ENCODE measurements at regions not wholly inside any gene's neighbourhood (a gene's known extent, or its start where the extent isn't known, plus 50 kb on each side); places are given as distances from the start of the nearest gene placed in this dataset.

GRCh38 chr11:128209138-128209435 lies 378.3 kb downstream of the ETS1 start:
- Histone ChIP-seq H4K20me1 (ENCODE audit: insufficient read depth, low read depth, low read length) (no peaks in the 10 kb centered on the region), H3K9ac (ENCODE audit: low read length) (no peak overlapping the region), H3K79me2 (ENCODE audit: low read length) (no peaks in the 10 kb centered on the region), H2AFZ (ENCODE audit: low read length) (no peak overlapping the region), H3K9me3 (ENCODE audit: low read length) (no peaks in the 10 kb centered on the region), H3K36me3 (ENCODE audit: insufficient read depth, low read length) (no peaks in the 10 kb centered on the region), H3K4me3 (ENCODE audit: low read length) (no peak overlapping the region), H3K9me2 (replicated peaks; ENCODE audit: insufficient read depth, low read length) (no peaks in the 10 kb centered on the region), H3K4me1 (ENCODE audit: low read length) (no peaks in the 10 kb centered on the region), H3K27me3 (ENCODE audit: low read length) (no peaks in the 10 kb centered on the region), H3K4me2 (ENCODE audit: low read depth, low read length, poor library complexity, severe bottlenecking) (no peak overlapping the region), H3K27ac (ENCODE audit: low read length) (no peak overlapping the region)
- DNase-seq = no peak

DNA sequence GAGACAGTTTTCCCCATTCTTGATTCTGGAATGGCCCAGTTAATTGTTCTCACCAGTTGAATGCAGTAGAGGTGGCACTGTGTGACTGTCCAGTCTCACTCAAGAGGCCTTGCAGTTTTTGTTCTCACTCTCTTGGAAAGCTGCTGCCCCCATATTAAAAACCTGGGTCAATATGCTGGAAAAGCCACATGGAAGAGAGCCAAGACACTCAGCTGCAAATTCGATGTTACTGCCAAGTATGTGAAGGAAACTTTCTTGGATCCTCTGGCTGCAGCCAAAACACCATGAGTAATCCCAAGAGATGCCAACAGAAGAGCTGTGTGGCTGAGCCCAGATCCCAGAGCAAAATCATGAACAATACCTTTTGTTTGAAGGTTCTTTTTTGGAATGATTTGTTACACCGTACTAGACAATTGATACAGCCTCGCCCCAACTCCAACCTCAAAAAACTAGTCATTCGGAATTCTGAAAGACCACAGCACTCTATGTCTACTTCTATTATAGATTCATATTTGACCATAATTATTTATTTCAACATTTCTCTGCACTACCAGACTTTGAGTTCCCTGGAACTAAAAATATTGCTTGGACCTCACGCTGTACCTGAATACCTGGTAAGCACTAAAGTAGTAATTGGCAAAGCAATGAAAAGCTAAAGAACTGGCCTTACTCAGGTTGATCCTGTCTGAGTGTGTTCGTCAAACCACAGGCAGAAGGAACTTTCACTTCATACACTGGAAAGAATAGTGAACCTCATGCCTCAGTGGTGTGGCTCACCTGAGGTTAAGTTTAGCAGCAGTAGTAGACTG lies 378.8 kb downstream of the ETS1 start:
- Histone ChIP-seq H3K9me2 (replicated peaks; ENCODE audit: insufficient read depth, low read length) (no peaks in the 10 kb centered on the region), H3K27me3 (ENCODE audit: low read length) (no peaks in the 10 kb centered on the region), H3K9me3 (ENCODE audit: low read length) (no peaks in the 10 kb centered on the region), H2AFZ (ENCODE audit: low read length) (no peak overlapping the region), H3K9ac (ENCODE audit: low read length) (no peak overlapping the region), H3K27ac (ENCODE audit: low read length) (no peak overlapping the region), H3K4me1 (ENCODE audit: low read length) (no peaks in the 10 kb centered on the region), H3K4me2 (ENCODE audit: low read depth, low read length, poor library complexity, severe bottlenecking) (no peak overlapping the region), H3K36me3 (ENCODE audit: insufficient read depth, low read length) (no peaks in the 10 kb centered on the region), H3K79me2 (ENCODE audit: low read length) (no peaks in the 10 kb centered on the region), H4K20me1 (ENCODE audit: insufficient read depth, low read depth, low read length) (no peaks in the 10 kb centered on the region), H3K4me3 (ENCODE audit: low read length) (no peak overlapping the region)
- DNase-seq = no peak

DNA sequence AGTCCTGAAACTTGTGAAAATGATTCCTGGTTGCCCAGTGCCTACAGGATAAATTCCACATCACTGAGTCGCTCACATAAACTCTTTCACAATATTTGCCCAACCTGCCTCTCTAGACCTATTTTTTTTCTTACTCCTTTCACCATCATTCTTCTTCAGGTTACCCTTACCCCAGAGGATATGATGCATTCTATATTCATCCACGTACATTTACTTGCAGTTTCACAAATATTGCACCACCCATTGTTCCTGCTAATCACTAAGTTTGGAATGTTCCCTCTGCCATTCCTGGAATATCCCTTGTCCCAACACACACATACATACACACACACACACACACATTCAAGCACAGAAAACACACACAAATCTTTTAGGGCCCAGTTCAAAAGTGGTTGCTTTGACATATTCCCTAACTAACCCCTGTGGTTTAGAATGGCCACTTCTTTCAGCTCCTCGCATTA lies 379.5 kb downstream of the ETS1 start:
- no peaks in the 10 kb centered on the region for H3K9me3 ChIP-seq (ENCODE audit: low read length)
- H3K9ac ChIP-seq (ENCODE audit: low read length) = no peak overlapping the region
- no peak overlapping the region for H3K4me2 ChIP-seq (ENCODE audit: low read depth, low read length, poor library complexity, severe bottlenecking)
- no peaks in the 10 kb centered on the region for H3K4me1 ChIP-seq (ENCODE audit: low read length)
- H3K79me2 ChIP-seq (ENCODE audit: low read length) = no peaks in the 10 kb centered on the region
- no peak for DNase-seq
- H3K27me3 ChIP-seq (ENCODE audit: low read length) = no peaks in the 10 kb centered on the region
- H3K4me3 ChIP-seq (ENCODE audit: low read length) = no peak overlapping the region
- no peak overlapping the region for H2AFZ ChIP-seq (ENCODE audit: low read length)
- H4K20me1 ChIP-seq (ENCODE audit: insufficient read depth, low read depth, low read length) = no peaks in the 10 kb centered on the region
- H3K9me2 ChIP-seq (replicated peaks; ENCODE audit: insufficient read depth, low read length) = no peaks in the 10 kb centered on the region
- no peak overlapping the region for H3K27ac ChIP-seq (ENCODE audit: low read length)
- H3K36me3 ChIP-seq (ENCODE audit: insufficient read depth, low read length) = no peaks in the 10 kb centered on the region

DNA sequence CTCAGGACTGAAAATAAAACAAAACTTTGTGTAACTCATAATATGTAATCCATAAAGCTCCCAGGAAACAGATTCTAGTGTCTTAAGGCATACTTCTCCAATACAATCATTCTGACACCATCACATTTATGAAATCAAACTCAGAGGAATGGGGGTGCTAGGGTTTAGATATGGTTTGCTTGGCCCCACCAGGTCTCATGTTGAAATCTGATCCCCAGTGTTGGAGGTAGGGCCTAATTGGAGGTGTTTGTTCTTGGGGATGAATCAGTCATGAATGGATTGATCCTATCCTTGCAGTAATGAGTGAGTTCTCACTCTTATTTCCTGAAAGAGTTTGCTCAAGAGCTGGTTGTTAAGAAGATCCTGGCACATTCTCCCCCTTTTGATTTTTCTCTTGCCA lies 380.9 kb downstream of the ETS1 start:
- Histone ChIP-seq H2AFZ (ENCODE audit: low read length) (no peak overlapping the region), H3K27ac (ENCODE audit: low read length) (no peak overlapping the region), H4K20me1 (ENCODE audit: insufficient read depth, low read depth, low read length) (no peaks in the 10 kb centered on the region), H3K4me2 (ENCODE audit: low read depth, low read length, poor library complexity, severe bottlenecking) (no peak overlapping the region), H3K4me1 (ENCODE audit: low read length) (no peaks in the 10 kb centered on the region), H3K9ac (ENCODE audit: low read length) (no peak overlapping the region), H3K9me2 (replicated peaks; ENCODE audit: insufficient read depth, low read length) (no peaks in the 10 kb centered on the region), H3K27me3 (ENCODE audit: low read length) (no peaks in the 10 kb centered on the region), H3K9me3 (ENCODE audit: low read length) (no peaks in the 10 kb centered on the region), H3K4me3 (ENCODE audit: low read length) (no peak overlapping the region), H3K36me3 (ENCODE audit: insufficient read depth, low read length) (no peaks in the 10 kb centered on the region), H3K79me2 (ENCODE audit: low read length) (no peaks in the 10 kb centered on the region)
- no peak for DNase-seq

- Histone ChIP-seq H3K27ac (ENCODE audit: low read length) (no peak overlapping the region), H3K9me3 (ENCODE audit: low read length) (no peaks in the 10 kb centered on the region), H3K9ac (ENCODE audit: low read length) (no peak overlapping the region), H3K4me3 (ENCODE audit: low read length) (no peak overlapping the region), H3K79me2 (ENCODE audit: low read length) (no peaks in the 10 kb centered on the region), H3K36me3 (ENCODE audit: insufficient read depth, low read length) (no peaks in the 10 kb centered on the region), H4K20me1 (ENCODE audit: insufficient read depth, low read depth, low read length) (no peaks in the 10 kb centered on the region), H3K4me2 (ENCODE audit: low read depth, low read length, poor library complexity, severe bottlenecking) (no peak overlapping the region), H3K4me1 (ENCODE audit: low read length) (no peaks in the 10 kb centered on the region), H2AFZ (ENCODE audit: low read length) (no peak overlapping the region), H3K27me3 (ENCODE audit: low read length) (no peaks in the 10 kb centered on the region), H3K9me2 (replicated peaks; ENCODE audit: insufficient read depth, low read length) (no peaks in the 10 kb centered on the region)
- DNase-seq = no peak
Observed at GRCh38 chr11:128205796-128206195, 381.6 kb downstream of the ETS1 start.

DNA sequence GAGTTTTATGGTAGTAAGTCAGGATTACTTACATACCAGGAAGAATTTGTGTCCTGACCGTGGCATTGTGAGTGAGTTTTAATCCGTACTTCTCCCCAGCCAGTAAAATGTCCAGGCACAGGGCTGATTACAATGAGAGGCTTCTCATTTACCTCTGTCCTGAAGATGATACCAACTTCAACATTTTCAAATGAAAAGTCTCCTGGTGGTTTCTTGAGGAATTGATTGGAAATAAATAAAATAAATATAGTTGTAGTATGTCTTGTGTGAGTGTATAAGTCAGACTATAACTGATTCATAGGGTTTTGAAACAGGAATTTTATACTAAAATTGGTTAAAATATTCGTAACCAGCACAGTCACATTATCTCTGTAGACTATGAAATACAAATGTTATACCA lies 382.5 kb downstream of the ETS1 start:
- H3K79me2 ChIP-seq (ENCODE audit: low read length) = no peaks in the 10 kb centered on the region
- no peaks in the 10 kb centered on the region for H3K4me1 ChIP-seq (ENCODE audit: low read length)
- H3K4me2 ChIP-seq (ENCODE audit: low read depth, low read length, poor library complexity, severe bottlenecking) = no peak overlapping the region

DNA sequence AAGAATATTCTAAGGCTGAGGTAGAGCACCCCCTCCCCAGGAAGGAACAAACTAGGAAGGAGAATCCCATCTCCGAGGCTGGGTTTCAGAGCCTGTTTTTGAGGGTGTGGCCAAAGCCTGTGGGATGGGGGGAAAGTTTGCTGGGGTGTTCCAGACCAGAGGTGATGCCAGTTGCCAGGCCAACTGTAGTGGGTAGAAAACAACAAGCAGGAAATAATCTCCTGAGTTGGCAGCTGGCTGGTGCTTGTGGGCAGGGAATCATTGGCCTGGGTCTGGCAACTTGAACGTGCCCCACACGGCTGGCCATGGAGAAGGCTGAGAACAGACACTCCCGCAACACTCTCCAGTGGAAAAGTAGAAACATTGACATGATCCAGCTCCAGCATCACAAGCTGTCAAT lies 385.6 kb downstream of the ETS1 start:
- H3K27me3 ChIP-seq (ENCODE audit: low read length) = no peaks in the 10 kb centered on the region
- no peak overlapping the region for H2AFZ ChIP-seq (ENCODE audit: low read length)
- no peaks in the 10 kb centered on the region for H3K79me2 ChIP-seq (ENCODE audit: low read length)
- H3K36me3 ChIP-seq (ENCODE audit: insufficient read depth, low read length) = no peaks in the 10 kb centered on the region
- H3K9me3 ChIP-seq (ENCODE audit: low read length) = no peaks in the 10 kb centered on the region
- H3K27ac ChIP-seq (ENCODE audit: low read length) = no peak overlapping the region
- H3K4me3 ChIP-seq (ENCODE audit: low read length) = no peak overlapping the region
- H3K9ac ChIP-seq (ENCODE audit: low read length) = no peak overlapping the region
- no peaks in the 10 kb centered on the region for H3K4me1 ChIP-seq (ENCODE audit: low read length)
- no peaks in the 10 kb centered on the region for H4K20me1 ChIP-seq (ENCODE audit: insufficient read depth, low read depth, low read length)
- DNase-seq = no peak
- no peak overlapping the region for H3K4me2 ChIP-seq (ENCODE audit: low read depth, low read length, poor library complexity, severe bottlenecking)
- H3K9me2 ChIP-seq (replicated peaks; ENCODE audit: insufficient read depth, low read length) = no peaks in the 10 kb centered on the region

More for the DNA sequence above, 382.5 kb downstream of the ETS1 start:
- Histone ChIP-seq H3K9me2 (replicated peaks; ENCODE audit: insufficient read depth, low read length) (no peaks in the 10 kb centered on the region), H3K27me3 (ENCODE audit: low read length) (no peaks in the 10 kb centered on the region), H3K9me3 (ENCODE audit: low read length) (no peaks in the 10 kb centered on the region), H4K20me1 (ENCODE audit: insufficient read depth, low read depth, low read length) (no peaks in the 10 kb centered on the region), H3K4me3 (ENCODE audit: low read length) (no peak overlapping the region), H3K27ac (ENCODE audit: low read length) (no peak overlapping the region), H3K36me3 (ENCODE audit: insufficient read depth, low read length) (no peaks in the 10 kb centered on the region), H3K9ac (ENCODE audit: low read length) (no peak overlapping the region), H2AFZ (ENCODE audit: low read length) (no peak overlapping the region)
- no peak for DNase-seq

- Histone ChIP-seq H3K9me2 (replicated peaks; ENCODE audit: insufficient read depth, low read length) (no peaks in the 10 kb centered on the region), H4K20me1 (ENCODE audit: insufficient read depth, low read depth, low read length) (no peaks in the 10 kb centered on the region), H3K36me3 (ENCODE audit: insufficient read depth, low read length) (no peaks in the 10 kb centered on the region), H3K4me3 (ENCODE audit: low read length) (no peak overlapping the region), H3K27ac (ENCODE audit: low read length) (no peak overlapping the region), H3K4me2 (ENCODE audit: low read depth, low read length, poor library complexity, severe bottlenecking) (no peak overlapping the region), H3K79me2 (ENCODE audit: low read length) (no peaks in the 10 kb centered on the region), H2AFZ (ENCODE audit: low read length) (no peak overlapping the region), H3K4me1 (ENCODE audit: low read length) (no peaks in the 10 kb centered on the region), H3K27me3 (ENCODE audit: low read length) (no peaks in the 10 kb centered on the region), H3K9ac (ENCODE audit: low read length) (no peak overlapping the region), H3K9me3 (ENCODE audit: low read length) (no peaks in the 10 kb centered on the region)
- DNase-seq = no peak
Observed at GRCh38 chr11:128201009-128201408, 386.3 kb downstream of the ETS1 start.

All from Karpas-422 (cell line).